ENCODE measurements at regions not wholly inside any gene's neighbourhood (a gene's known extent, or its start where the extent isn't known, plus 50 kb on each side); places are given as distances from the start of the nearest gene placed in this dataset.
A peak's percentile ranks its signal among the peaks of the same experiment; 100 is the strongest.

DNA sequence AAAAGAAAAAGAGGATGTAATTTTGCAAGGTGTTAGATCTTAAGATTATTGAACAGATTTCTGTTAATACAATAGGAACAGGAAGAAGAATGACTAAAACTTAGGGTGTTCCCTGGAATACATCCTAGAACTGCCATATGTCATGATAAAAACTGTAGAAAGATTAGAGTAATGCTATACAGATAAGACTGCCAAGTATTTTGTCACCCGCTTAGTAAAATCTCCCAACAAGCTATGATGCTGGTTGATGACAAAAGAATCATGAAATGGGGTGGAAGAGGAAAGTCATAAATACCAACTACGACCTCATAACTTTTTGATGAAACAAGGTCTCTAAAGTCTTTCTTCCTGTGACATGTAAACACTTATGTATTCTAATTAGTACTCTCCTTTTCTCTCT is 163.6 kb upstream of the COL3A1 start:
- Mint-ChIP-seq H3K27ac (ENCODE audit: unreplicated experiment) (no peak overlapping the region), H3K9me3 (ENCODE audit: low read depth) (peaks cover 10% of the 10 kb centered on the region), H3K27me3 (ENCODE audit: low read depth) (no peaks in the 10 kb centered on the region), H3K4me3 (ENCODE audit: unreplicated experiment) (no peak overlapping the region), H3K4me1 (ENCODE audit: low read depth) (peaks cover 54% of the 10 kb centered on the region), H3K36me3 (ENCODE audit: low read depth) (no peaks in the 10 kb centered on the region)
- TF ChIP-seq, protein P1, sequence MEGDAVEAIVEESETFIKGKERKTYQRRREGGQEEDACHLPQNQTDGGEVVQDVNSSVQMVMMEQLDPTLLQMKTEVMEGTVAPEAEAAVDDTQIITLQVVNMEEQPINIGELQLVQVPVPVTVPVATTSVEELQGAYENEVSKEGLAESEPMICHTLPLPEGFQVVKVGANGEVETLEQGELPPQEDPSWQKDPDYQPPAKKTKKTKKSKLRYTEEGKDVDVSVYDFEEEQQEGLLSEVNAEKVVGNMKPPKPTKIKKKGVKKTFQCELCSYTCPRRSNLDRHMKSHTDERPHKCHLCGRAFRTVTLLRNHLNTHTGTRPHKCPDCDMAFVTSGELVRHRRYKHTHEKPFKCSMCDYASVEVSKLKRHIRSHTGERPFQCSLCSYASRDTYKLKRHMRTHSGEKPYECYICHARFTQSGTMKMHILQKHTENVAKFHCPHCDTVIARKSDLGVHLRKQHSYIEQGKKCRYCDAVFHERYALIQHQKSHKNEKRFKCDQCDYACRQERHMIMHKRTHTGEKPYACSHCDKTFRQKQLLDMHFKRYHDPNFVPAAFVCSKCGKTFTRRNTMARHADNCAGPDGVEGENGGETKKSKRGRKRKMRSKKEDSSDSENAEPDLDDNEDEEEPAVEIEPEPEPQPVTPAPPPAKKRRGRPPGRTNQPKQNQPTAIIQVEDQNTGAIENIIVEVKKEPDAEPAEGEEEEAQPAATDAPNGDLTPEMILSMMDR (IDR thresholded peaks at IDR 0.05), result no peak
- no peak for DNase-seq (ENCODE audit: low spot score)

DNA sequence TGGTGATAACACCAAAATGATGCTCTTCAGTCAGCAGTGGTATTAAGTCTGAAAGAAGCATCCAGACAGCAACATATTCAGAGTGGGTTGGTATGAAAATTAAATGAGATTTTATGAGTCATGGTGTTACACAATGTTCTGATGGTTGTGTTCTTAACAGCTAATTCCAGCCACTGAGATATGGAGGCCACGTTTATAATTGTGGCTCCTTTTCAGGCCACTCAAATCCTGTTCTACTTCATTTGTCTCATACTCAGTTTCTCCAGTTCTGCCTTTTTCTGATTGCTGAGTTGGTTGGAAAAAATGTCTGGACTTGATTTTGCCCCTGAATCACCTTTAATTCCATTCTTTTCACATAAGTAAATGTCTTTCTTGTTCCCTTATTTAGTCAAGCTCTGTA is 162.7 kb upstream of the COL3A1 start:
- DNase-seq (ENCODE audit: low spot score), result no peak
- Mint-ChIP-seq H3K4me1 (ENCODE audit: low read depth) (peaks cover 54% of the 10 kb centered on the region), H3K27ac (ENCODE audit: unreplicated experiment) (peak overlapping the region; percentile 63)

DNA sequence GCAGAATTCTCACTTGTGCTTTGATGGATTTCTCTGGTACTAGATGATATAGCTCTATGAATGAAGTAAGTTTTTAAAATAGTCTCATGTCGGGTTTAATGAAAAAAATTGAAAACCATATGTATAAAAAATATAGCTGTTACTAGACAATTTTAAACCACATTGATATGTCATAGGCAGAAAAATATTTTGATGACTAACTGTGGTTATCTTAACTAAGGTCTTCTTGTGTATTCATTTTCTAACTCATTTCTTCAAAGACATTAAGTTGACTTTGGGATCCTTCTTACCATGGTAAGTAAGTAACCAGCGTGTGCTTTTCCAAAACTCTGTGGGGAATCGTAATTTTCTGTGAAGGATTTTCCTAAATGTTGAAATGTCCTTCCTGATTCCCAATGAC is 160.9 kb upstream of the COL3A1 start:
- DNase-seq (ENCODE audit: low spot score), result no peak
- peak overlapping the region; percentile 41 for H3K27ac Mint-ChIP-seq (ENCODE audit: unreplicated experiment)
- H3K4me3 Mint-ChIP-seq (ENCODE audit: unreplicated experiment), result no peak overlapping the region
- H3K4me1 Mint-ChIP-seq (ENCODE audit: low read depth), result peaks cover 51% of the 10 kb centered on the region
- H3K27me3 Mint-ChIP-seq (ENCODE audit: low read depth), result no peaks in the 10 kb centered on the region
- peaks cover 5% of the 10 kb centered on the region for H3K9me3 Mint-ChIP-seq (ENCODE audit: low read depth)
- TF ChIP-seq, protein P1 (IDR thresholded peaks at IDR 0.05), result no peak
- H3K36me3 Mint-ChIP-seq (ENCODE audit: low read depth), result no peaks in the 10 kb centered on the region

More for the DNA sequence above, 162.7 kb upstream of the COL3A1 start:
- TF ChIP-seq, protein P1 (IDR thresholded peaks at IDR 0.05), result no peak
- Mint-ChIP-seq H3K4me3 (ENCODE audit: unreplicated experiment) (no peak overlapping the region), H3K9me3 (ENCODE audit: low read depth) (peaks cover 5% of the 10 kb centered on the region), H3K36me3 (ENCODE audit: low read depth) (no peaks in the 10 kb centered on the region), H3K27me3 (ENCODE audit: low read depth) (no peaks in the 10 kb centered on the region)

DNA sequence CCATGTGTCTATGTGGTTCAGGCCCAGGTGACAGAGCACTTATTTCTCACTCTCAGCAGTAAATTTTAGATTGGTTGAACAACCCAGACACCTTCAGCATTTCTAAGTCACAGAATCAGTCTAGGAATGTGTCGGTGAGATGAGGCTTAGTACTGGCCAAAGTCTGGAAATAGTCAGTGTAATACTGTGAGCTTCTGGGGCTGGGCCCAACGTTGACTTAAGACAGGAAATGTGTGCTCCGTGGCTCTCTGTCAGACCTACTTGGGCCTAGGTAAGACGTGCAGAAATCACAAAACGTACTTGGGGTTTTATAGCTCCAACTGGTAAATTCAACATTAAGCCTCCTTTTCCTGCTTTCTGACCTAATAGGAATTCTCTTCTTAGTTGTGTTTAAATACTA is 160.3 kb upstream of the COL3A1 start:
- peaks cover 48% of the 10 kb centered on the region for H3K4me1 Mint-ChIP-seq (ENCODE audit: low read depth)
- peak overlapping the region; percentile 34 for H3K27ac Mint-ChIP-seq (ENCODE audit: unreplicated experiment)
- TF ChIP-seq, protein P1 (IDR thresholded peaks at IDR 0.05), result no peak
- peaks cover 5% of the 10 kb centered on the region for H3K9me3 Mint-ChIP-seq (ENCODE audit: low read depth)
- DNase-seq (ENCODE audit: low spot score), result no peak
- H3K36me3 Mint-ChIP-seq (ENCODE audit: low read depth), result no peaks in the 10 kb centered on the region
- no peak overlapping the region for H3K4me3 Mint-ChIP-seq (ENCODE audit: unreplicated experiment)
- no peaks in the 10 kb centered on the region for H3K27me3 Mint-ChIP-seq (ENCODE audit: low read depth)

DNA sequence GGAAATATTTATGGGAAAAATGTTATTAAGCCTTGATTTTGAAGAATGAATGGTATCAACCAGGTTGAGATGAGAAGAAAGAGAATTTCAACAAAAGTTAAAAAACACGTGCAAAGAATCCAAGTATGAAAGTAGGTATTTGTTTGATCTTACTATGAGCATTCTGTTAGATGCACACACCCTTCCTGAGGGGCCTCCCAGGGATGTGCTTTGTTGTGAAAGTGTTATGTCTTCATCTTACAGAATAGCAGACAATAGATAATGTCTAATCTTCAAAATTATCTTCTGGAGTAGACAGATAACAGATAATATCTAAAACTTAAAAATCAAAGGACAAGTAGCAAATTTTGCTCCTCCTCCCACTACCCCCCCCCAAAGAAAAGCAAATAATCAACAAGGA is 155.2 kb upstream of the COL3A1 start:
- Mint-ChIP-seq H3K36me3 (ENCODE audit: low read depth) (no peaks in the 10 kb centered on the region), H3K4me1 (ENCODE audit: low read depth) (peaks cover 8% of the 10 kb centered on the region), H3K9me3 (ENCODE audit: low read depth) (peaks cover 1% of the 10 kb centered on the region), H3K27me3 (ENCODE audit: low read depth) (no peaks in the 10 kb centered on the region), H3K4me3 (ENCODE audit: unreplicated experiment) (no peak overlapping the region), H3K27ac (ENCODE audit: unreplicated experiment) (no peak overlapping the region)
- TF ChIP-seq, protein P1 (IDR thresholded peaks at IDR 0.05), result no peak
- DNase-seq (ENCODE audit: low spot score), result no peak

All from chondrocyte (in vitro differentiated cells).